ENCODE measurements at regions not wholly inside any gene's neighbourhood (a gene's known extent, or its start where the extent isn't known, plus 50 kb on each side); places are given as distances from the start of the nearest gene placed in this dataset.

- DNase-seq = no peak
These were observed 424.7 kb upstream of the ADGRL2 start for GRCh38 chr1:81375884-81376548.

GRCh38 chr1:81374481-81374880 lies 426.3 kb upstream of the ADGRL2 start:
- DNase-seq = no peak

GRCh38 chr1:81371864-81372263 lies 428.9 kb upstream of the ADGRL2 start:
- DNase-seq = no peak

- no peak for DNase-seq
These were observed 430.9 kb upstream of the ADGRL2 start for GRCh38 chr1:81369833-81370232.

GRCh38 chr1:81366173-81366572 lies 434.6 kb upstream of the ADGRL2 start:
- no peak for DNase-seq

GRCh38 chr1:81364088-81364487 lies 436.6 kb upstream of the ADGRL2 start:
- no peak for DNase-seq

GRCh38 chr1:81358151-81358550 lies 442.6 kb upstream of the ADGRL2 start:
- DNase-seq = no peak

GRCh38 chr1:81351864-81352263 lies 448.9 kb upstream of the ADGRL2 start:
- DNase-seq = no peak

- DNase-seq = no peak
These were observed 451.4 kb upstream of the ADGRL2 start for GRCh38 chr1:81349194-81349965.

- DNase-seq = no peak
These were observed 455.6 kb upstream of the ADGRL2 start for GRCh38 chr1:81345110-81345509.

- no peak for DNase-seq
These were observed 460.5 kb upstream of the ADGRL2 start for GRCh38 chr1:81340239-81340638.

- DNase-seq = no peak
These were observed 463.5 kb upstream of the ADGRL2 start for GRCh38 chr1:81337226-81337625.

- DNase-seq = no peak
These were observed 464.9 kb upstream of the ADGRL2 start for GRCh38 chr1:81335876-81336275.

- DNase-seq = no peak
These were observed 470.2 kb upstream of the ADGRL2 start for GRCh38 chr1:81330521-81330920.

GRCh38 chr1:81330111-81330510 lies 470.6 kb upstream of the ADGRL2 start:
- no peak for DNase-seq

- no peak for DNase-seq
These were observed 471.7 kb upstream of the ADGRL2 start for GRCh38 chr1:81329041-81329440.

- DNase-seq = no peak
These were observed 473.0 kb upstream of the ADGRL2 start for GRCh38 chr1:81327743-81328142.

GRCh38 chr1:81327103-81327710 lies 473.5 kb upstream of the ADGRL2 start:
- no peak for DNase-seq

GRCh38 chr1:81326212-81326611 lies 474.5 kb upstream of the ADGRL2 start:
- no peak for DNase-seq

GRCh38 chr1:81325397-81325796 lies 475.3 kb upstream of the ADGRL2 start:
- DNase-seq = no peak

- DNase-seq = no peak
These were observed 476.9 kb upstream of the ADGRL2 start for GRCh38 chr1:81323862-81324261.

- DNase-seq = no peak
These were observed 483.5 kb upstream of the ADGRL2 start for GRCh38 chr1:81317191-81317590.

- DNase-seq = no peak
These were observed 486.1 kb upstream of the ADGRL2 start for GRCh38 chr1:81314513-81315233.

GRCh38 chr1:81313289-81313688 lies 487.4 kb upstream of the ADGRL2 start:
- no peak for DNase-seq
